HTR-8/SVneo (cell line): ENCODE measurements at regions not wholly inside any gene's neighbourhood (a gene's known extent, or its start where the extent isn't known, plus 50 kb on each side); places are given as distances from the start of the nearest gene placed in this dataset.
"Not testable (repeated sequence)": the region's sequence is repeated elsewhere in the genome, so short reads cannot be mapped to it uniquely, and the experiment has no call there.

Experiments used
- DNase-seq: peaks from one replicate; pipeline ENCODE4 v3.0.0; 2011; ENCODE audit warnings: low spot score, mixed read lengths; ENCODE audit not compliant: insufficient read length
- FAIRE-seq: peaks from 2 replicates; lab custom pipeline; 2011; peaks lifted over from hg19 to GRCh38; lab: Jason Lieb, UNC

DNA sequence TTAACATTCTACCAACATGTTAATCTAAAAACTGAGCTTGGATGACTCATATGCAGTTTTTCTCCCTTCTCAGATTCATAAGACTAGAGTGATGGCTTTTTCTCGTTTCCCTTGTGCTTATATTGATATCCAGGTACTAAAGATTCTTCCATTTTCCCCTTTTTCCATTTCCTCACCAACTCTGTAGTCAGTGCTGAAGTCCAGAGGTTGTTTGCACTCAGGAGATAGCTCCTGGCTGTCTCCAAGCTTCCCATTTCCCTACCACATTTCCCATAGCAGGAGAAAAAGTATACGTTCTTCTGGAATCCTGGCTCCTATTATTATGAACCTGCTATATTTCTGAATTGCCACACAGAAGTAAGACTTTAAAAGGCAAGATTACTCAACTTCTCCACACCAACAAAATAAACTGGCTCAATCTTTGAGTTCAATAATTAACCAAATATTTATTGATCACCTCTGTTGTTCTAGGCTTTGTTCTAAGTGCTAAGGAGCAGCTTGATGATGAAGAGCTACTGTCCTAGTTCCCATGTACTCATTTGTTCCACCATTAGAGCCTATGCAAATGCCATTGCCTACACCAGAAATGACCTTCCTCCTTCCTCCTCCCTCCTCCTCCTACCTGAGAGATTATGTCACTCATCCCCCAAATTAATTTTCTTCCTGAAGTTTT is 454.4 kb upstream of the RPS6KA3 start:
- DNase-seq (no peak), FAIRE-seq (no peak)

DNA sequence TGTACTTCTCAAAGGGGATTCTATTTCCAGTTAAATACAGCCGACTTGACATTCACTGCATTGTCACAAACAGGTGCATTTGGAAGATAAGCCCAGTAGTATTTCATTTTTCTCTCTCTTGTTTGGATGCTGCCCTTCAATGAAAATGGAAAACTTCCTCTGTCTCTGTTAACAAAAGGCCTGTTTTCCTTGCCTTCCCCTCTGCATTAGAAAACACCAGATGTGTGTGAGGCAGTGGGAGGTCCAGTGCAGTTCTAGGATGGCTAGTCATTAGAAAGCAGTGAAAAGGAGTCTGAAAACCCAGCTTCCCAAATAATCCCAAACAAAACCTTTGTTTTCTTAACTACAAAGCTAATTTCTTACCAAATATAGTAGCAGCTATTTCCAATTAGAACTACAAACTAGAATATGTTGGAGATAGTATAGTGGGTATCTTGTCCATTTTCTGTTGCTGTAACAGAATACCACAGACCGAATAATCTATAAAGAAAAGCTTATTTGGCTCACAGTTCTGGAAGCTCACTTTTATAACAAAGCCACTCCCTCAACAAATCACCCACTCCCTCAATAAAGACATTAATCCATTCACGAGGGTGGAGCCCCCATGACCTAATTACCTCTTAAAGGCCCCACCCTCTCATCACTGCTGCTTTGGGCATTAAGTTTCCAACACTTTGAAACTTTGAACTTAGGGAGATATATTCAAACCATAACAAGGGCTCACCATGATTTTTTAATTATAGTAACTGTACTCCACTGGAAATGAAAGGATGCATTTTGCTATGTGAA is 452.1 kb upstream of the RPS6KA3 start:
- FAIRE-seq (no peak), DNase-seq (no peak)

DNA sequence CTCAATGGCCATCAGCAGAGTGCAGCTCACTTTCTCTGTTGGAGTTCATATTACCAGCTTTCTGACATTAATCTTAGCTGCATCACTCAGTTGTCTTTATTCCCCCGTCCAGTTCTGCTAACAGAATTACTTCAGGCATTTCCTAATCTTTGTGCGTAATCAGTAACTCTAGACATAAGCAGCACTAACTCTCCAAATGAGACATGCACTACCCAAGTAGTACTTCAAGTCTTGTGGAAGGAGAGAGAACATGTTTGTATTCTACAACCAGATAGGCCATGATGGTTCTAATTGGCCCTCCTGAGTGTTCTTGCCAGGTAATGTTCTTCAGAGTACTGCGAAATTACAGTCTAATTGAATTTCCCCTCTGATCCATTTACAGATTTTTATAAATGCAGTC is 448.5 kb upstream of the RPS6KA3 start:
- no peak for DNase-seq
- FAIRE-seq = no peak

DNA sequence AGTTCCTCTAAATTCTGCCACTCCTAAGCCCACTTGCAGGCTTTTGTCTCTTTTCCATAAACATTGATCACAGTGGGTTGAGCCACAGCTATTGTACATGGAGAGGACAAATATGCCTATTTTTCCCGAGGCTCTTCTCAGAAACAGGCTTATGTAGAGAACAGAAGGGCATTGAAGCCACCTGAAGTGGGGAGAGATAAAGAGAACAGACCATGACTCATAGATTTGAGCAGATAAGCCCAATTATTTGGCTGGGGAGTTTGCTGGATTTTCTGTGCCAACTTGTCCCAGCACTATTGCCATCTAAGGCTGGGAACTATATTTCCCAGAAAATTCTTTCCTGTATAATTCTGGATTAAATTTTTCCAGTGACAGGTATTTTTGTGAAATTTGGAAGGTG is 446.1 kb upstream of the RPS6KA3 start:
- DNase-seq = no peak
- FAIRE-seq = no peak

DNA sequence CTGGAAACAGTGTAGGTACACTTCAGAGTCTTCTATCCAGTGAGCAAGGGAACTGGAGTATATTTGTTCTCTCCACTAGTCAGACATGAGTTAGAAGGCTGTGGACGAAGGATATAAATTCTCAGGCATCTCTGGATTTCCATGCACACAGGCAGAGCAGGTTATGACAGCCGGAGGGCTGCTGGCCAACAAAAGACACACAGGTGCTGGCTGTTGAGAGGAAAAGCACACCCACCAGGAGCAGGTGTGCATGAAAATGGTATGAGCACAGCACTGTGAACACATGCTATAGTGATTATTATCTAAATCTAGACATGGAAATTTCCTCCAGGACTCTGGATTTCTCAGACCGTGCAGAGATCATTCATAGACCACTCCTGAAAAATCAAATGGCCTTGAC is 444.7 kb upstream of the RPS6KA3 start:
- DNase-seq = no peak
- no peak for FAIRE-seq

DNA sequence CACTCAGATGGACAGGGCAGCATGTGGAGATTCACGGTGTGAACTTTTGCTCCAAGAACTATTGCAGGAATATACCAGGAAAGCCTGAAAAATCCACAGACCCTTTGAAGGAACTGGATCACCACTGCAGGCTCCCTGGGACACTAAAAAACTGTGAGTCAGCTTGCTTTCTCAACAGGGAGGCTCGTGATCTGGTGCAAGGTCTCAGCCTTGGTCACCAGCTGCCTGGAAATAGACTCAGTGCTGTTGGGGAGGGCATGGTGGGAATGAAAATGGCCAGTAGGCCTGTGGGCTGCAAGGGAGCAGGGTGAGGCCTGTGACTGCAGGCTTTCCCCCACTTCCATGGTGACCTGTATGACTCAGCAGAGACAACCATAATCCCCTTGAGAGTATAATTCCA is 426.4 kb upstream of the RPS6KA3 start:
- FAIRE-seq (no peak), DNase-seq (no peak)

DNA sequence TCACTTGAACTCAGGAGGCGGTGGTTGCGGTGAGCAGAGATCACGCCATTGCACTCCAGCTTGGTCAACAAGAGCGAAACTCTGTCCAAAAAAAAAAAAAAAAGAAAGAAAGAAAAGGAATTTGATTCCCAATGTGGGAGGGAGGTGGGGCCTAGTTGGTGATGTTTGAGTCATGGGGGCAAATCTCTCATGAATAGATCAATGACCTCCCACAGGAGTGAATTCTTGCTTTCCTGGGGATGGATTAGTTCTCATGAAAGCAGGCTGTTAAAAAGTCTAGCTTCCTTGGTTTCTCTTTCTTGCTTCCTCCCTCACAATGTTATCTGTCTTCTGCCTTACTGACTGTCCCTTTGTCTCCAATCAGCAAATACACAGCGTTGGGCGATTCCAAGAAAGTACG is 419.5 kb upstream of the RPS6KA3 start:
- DNase-seq = no peak
- FAIRE-seq = no peak

DNA sequence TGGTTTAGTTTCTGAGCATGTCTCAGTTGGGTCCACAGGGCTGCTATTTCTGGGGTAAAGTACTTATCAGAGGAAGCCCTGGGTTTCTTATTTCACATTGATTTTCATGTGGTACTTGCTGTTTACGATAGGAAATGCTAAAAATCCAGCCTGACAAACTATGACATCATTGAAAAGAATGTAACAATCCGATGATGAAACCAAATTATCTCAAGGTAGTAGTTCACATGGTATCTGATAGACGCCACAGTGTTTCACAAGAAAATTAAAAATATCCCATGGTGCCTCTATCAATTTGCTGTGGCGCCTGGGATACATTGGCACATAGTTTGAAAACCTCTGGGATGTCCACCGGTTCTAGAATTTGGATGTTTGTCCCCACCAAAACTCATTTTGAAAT is 418.9 kb upstream of the RPS6KA3 start:
- no peak for DNase-seq
- FAIRE-seq = no peak

DNA sequence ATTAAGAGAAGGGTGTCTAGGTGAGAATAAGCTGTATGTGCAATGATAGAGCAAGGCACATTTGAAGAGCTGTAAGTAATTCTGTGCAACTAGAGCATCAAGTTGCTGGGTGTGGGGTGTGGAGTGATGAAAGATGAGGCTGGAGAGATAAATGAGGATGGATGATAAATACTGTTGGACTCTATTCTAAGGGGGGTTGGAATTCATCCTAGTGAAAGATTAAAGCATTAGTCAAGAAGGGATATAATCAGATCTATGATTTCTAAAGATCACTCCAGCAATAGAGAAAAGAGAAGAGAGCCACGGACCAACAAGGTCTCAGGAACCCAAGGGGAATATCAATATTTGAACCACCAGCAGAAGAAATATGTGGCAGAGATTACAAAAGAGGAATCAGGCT is 415.0 kb upstream of the RPS6KA3 start:
- FAIRE-seq (no peak), DNase-seq (no peak)

DNA sequence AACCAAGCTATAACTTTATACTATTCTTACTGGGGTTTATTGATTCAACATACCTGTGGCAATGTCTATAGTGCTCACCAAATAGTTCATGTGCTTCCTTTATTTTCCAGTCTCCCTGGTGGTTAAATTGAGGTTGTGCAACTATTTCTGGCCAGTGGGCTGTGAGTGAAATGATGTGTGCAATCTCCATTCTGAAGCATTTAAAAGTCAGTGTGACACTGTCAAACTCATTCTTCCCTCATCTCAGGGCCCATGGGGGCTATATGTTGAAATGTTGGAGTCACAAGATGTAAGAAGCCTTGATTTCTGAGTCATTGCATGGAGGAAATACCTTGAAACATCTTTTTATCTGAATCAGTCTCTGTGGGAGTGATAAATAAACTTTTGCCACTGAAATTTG is 414.3 kb upstream of the RPS6KA3 start:
- FAIRE-seq (no peak), DNase-seq (no peak)

DNA sequence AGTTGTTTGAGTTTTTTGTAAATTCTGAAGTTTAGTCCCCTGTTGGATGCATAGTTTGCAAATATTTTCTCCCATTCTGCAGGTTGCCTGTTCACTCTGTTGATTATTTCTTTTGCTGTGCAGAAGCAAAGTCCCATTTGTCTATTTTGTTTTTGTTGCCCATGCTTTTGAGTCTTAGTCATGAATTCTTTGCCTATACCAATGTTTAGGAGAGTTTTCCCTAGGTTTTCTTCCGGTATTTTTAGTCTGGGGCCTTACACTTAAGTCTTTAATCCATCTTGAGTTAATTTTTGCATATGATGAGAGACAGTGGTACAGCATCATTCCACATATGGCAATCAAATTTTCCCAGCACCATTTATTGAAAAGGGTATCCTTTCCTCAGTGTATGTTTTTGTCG is 405.8 kb upstream of the RPS6KA3 start:
- DNase-seq = no peak
- no peak for FAIRE-seq

DNA sequence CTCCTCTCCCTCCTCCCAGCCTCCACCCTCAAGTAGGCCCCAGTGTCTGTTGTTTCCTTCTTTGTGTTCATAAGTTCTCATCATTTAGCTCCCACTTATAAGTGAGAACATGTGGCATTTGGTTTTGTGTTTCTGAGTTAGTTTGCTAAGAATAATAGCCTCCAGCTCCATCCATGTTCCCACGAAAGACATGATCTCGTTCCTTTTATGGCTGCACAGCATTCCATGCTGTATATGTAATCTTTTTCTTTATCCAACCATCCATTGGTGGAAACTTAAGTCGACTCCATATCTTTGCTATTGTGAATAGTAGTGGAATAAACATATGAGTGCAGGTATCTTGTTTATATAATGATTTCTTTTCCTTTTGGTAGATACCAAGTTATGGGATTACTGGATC is 405.0 kb upstream of the RPS6KA3 start:
- DNase-seq, FAIRE-seq: not testable (repeated sequence)

DNA sequence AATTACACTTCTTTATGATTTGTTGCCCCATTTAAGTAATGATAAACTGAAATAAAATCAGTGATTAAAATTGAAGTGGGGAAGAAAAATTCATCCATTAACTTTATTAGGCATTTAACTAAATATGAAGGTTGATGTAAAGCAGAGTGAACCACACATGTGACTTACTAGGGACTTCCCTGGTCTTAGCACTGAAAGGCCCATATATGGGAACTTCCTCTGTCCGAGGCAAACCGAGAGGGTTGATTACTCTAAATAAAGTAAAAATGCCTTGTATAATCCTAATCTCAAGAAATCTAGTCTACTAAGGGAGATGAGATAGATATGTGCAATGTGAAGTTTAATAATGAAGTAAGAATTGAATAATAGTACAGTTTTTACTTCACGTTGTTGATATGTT is 403.9 kb upstream of the RPS6KA3 start:
- FAIRE-seq = no peak

DNA sequence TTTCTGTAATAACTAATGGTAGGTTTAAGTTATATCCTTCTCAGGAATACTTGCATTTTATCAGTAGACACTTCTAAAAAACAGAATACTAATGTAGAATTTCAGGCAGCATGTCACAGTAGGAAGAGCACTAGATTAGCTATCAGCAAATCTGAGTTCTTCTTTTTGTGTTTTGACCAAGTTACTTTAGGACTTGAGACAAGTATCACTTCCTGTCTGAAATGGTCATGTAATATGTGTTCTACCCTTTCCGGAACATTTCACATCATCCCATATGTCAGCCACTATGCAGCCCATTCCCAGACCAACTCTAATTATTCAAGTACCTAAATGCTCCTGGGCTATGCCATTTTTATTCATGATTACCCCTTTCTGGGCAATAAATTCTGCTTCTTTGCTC is 401.8 kb upstream of the RPS6KA3 start:
- FAIRE-seq = no peak
- DNase-seq = no peak

More for the DNA sequence above, 403.9 kb upstream of the RPS6KA3 start:
- no peak for DNase-seq

DNA sequence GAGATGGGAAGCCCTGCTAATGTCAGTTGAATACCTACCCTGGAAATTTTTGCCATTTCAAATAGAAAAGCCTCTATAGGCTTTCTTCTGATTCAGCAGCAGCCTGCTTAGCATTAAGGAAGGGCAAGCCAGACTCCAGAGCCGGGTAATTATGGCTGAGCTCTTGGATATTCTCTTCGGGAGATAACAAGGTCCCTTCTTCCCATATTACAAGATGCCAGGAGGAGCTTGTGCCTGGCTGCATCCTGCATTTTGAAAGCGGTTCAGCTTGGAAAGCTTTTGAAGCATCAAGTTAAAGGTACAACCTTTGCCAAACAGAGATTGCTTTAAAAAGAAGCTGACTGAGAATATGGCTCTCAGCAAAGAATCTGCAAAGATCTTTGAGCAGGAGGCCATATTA is 399.6 kb upstream of the RPS6KA3 start:
- FAIRE-seq (no peak), DNase-seq (no peak)

DNA sequence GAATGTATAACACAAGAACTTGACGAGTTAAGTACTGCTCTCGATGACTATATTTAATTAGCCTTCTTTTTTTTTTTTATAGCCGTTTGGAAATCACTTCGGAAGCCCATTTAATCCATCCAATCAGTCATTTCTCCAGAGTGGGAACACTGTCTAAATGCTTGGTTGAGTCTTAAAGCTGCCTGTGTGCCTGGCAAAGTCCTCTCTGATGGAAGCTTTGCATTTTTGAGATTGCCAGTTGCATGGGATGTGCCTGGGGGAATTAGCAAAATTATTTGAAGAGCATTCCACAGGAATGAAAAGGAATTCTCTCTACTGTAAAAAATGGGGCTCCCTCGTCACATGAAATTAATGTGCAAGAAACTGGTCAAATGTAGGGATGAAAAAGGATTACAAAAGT is 398.8 kb upstream of the RPS6KA3 start:
- FAIRE-seq (no peak), DNase-seq (no peak)

DNA sequence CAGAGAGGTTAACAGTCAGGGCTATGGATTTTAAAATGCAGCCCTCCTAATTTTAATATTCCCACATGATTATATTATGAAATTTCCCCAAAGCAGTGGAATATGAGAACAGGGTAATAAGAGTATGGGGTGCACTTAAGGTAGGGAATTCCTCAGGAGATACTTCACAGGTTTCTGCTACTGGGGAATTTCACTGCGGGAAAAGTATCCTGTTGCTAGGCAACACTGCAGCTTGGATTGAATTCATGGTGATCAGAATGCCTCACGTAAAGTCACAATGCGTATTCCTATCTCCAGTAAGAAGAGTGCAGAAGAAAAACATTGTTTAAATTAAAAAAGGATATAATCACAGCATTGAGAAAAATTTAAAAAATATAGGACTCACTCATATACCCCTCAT is 398.1 kb upstream of the RPS6KA3 start:
- FAIRE-seq (no peak), DNase-seq (no peak)

DNA sequence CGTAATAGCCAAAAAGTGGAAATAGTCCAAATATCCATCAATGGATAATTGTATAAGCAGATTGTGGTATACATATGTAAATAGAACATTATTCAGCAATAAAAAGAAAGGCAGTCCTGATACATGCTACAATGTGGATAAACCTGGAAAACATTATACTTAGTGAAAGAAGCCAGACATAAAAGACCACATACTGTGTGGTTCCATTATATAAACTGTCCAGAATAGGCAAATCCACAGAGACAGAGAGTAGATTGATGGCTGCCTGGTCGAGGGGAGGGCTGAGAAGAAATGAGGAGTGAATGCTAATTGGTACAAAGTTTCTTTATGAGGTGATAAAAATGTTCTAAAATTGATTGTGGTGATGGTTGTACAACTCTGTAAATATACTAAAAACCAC is 397.4 kb upstream of the RPS6KA3 start:
- FAIRE-seq = no peak
- DNase-seq = no peak

DNA sequence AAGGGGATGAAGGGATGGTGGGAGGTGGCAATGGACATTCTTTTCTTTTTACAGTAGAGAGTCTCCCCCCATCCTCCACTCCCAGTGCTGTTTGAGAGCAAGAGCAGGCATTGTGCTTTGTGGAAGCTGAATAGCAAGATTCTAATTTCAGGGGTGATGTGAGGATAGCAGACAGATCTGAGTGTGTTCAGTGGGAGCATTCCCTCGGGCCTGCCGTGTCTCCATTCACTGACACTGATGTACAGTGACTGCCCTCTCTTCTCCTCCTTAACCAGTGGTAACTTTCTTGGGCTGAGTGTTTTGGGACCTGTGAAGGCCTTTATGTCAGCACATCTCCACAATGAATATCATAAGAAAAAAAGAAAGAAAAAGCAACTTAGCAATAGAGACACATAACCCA is 396.6 kb upstream of the RPS6KA3 start:
- no peak for FAIRE-seq
- no peak for DNase-seq

DNA sequence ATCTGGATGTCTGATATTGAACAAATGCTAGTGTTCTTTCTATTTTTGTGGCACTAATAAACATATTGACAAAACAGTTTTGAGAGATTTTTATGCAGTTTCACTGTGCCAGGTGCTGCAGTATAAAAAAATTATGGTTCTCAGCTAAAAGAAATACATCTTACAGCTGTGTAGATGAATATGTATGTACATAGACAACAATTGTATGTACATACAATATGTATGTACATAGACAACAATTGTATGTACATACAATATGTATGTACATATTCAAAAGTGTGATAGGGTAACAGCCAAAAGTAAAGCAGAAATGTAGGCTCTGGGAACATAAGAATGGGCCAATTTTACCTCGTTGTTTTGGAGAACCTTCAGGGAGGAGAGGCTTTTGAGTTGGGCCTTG is 390.0 kb upstream of the RPS6KA3 start:
- no peak for FAIRE-seq

DNA sequence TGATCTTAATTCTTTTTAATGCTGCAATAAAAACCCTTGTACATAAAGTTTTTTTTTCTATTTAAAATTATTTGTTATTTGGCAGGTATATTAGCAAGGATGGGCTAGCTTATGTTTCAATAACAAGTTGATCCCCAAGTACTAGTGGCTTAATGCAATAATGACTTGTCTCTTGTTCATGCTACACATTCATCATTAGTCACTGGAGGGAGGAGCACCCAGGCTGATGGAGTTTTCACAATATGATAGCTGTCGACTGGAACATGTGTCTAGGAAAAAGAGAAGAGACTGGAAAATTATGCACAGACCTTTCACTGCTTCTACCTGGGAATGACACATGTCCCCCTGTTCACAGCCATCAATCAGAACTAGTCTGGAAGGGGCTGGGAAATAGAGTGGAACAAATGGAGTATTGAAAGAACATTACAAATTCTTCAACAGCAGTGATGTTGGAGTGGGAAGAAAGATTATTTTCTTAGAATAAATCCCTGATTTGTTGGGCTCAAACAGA is 387.9 kb upstream of the RPS6KA3 start:
- FAIRE-seq (no peak), DNase-seq (no peak)

More for the DNA sequence above, 390.0 kb upstream of the RPS6KA3 start:
- DNase-seq = no peak

DNA sequence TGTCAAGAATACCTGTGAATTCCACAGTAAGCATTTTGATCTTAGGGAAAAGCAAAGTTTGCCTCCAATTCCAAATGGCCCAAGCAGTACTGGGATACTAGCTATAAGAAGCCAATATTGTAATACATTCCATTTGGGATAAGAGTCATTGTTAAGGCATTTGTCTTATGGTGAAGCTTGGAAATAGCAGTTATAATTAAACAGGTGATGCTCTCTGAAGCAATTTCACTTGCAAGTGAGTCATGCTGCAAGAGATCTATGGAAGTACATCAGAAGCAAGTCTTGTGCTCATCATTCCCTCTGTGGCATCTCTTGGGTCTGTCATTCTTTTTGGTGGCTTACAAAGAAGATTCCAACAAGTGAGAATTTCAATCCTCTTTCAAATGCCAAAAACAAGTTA is 386.4 kb upstream of the RPS6KA3 start:
- FAIRE-seq (no peak), DNase-seq (no peak)
